ENCODE measurements at regions not wholly inside any gene's neighbourhood (a gene's known extent, or its start where the extent isn't known, plus 50 kb on each side); places are given as distances from the start of the nearest gene placed in this dataset.

DNA sequence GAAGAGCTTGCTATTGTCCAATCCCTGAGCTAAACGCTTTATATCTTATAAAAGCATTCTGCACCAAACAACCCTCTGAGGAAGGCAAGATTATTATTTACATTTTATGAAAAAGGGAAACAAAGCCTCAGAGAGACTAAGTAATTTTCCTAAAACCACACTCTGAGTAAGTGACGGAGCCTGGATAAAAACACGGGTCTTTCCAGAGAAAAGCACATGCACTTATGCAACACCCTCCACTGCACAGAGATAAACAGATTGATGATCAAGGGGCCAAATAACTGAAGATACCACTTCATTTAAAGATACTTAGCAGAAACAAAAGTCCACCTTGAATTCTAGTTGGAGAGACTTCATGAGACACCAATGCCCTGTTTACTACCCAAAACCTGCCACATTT, 214.7 kb upstream of the PDE10A start:
- H3K27ac ChIP-seq: no peak overlapping the region
- TF ChIP-seq, protein P1, sequence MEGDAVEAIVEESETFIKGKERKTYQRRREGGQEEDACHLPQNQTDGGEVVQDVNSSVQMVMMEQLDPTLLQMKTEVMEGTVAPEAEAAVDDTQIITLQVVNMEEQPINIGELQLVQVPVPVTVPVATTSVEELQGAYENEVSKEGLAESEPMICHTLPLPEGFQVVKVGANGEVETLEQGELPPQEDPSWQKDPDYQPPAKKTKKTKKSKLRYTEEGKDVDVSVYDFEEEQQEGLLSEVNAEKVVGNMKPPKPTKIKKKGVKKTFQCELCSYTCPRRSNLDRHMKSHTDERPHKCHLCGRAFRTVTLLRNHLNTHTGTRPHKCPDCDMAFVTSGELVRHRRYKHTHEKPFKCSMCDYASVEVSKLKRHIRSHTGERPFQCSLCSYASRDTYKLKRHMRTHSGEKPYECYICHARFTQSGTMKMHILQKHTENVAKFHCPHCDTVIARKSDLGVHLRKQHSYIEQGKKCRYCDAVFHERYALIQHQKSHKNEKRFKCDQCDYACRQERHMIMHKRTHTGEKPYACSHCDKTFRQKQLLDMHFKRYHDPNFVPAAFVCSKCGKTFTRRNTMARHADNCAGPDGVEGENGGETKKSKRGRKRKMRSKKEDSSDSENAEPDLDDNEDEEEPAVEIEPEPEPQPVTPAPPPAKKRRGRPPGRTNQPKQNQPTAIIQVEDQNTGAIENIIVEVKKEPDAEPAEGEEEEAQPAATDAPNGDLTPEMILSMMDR (IDR thresholded peaks at IDR 0.05): no peak
- TF ChIP-seq ZFX (IDR thresholded peaks at IDR 0.05; ENCODE audit: borderline replicate concordance): no peak

DNA sequence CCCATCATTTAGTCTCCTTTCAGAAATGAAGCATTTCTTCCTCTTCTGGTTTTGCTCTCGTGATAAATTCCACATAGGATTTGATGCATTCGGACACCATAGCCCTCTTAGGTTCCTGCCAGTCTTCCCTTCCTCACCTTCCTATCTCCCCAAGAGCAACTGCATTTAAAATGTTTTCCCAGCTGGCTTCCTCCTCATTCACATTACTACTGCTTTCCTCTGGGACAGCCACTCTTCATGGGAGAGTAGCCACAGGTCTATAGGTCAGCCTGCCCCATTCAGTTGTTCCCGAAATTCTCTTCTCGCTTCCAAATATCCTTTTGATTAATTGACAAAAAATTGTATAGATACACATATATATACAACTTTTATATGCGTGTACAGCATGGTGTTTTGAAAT, 214.2 kb upstream of the PDE10A start:
- TF ChIP-seq ZFX (IDR thresholded peaks at IDR 0.05; ENCODE audit: borderline replicate concordance): no peak
- TF ChIP-seq, protein P1 (IDR thresholded peaks at IDR 0.05): no peak
- no peak overlapping the region for H3K27ac ChIP-seq

DNA sequence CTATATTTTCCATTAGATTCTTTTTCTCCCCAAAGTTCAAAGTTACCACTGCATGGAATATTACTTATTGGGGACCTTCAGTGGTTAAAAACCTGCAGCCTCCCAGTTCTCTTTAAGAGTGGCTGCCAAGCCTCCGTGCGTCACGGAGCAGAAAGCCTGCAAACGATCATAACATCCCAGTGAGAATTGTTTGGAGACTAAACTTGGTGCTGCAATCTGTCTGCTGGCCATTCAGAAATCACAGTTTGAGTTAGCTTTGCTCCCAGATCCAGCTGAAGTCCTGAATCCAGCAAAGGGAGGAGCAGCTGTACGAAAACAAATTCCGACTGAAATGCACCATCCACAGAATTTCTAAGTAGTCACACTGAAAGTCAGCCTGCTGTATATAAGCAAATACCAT, 213.5 kb upstream of the PDE10A start:
- TF ChIP-seq, protein P1 (IDR thresholded peaks at IDR 0.05): no peak
- TF ChIP-seq ZFX (IDR thresholded peaks at IDR 0.05; ENCODE audit: borderline replicate concordance): no peak
- no peak overlapping the region for H3K27ac ChIP-seq

DNA sequence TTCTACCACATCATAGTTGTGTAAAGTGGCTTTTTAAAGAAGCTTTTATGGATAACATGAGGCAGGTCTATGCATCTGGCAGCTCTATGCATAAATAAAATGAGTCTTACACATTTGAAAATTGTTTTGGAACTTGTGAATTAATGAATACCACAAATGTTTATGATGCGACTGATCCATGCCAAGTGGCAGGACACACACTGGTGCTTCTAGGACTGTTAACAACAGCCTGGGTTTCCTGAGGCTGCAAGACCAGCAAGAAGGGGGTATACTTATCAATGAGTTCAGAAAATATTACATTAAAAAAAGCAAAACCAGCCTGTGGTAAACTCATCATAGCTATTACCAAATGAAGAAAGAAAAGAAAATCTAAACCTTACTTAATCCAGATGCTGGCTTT, 212.9 kb upstream of the PDE10A start:
- H3K27ac ChIP-seq: no peak overlapping the region
- no peak for TF ChIP-seq ZFX (IDR thresholded peaks at IDR 0.05; ENCODE audit: borderline replicate concordance)
- TF ChIP-seq, protein P1 (IDR thresholded peaks at IDR 0.05): no peak

DNA sequence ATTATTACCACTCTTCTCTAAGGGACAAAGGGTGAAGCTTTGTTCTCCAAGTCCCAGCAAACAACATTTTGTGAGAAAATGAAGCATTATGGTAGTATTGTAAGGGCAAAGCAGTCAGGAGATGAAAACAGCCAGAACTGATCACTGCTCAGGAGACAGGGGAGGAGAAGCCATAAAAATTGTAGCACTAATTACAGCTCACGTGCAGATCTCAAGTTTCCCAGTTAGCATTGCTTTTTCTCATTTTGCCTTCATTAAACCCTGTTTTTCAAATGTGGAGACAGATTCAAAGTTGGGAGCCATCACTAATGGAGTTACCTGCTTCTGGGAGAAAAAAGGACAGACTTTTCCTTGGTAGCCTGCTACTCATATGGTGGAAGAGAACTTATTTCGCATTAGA, 210.9 kb upstream of the PDE10A start:
- TF ChIP-seq, protein P1 (IDR thresholded peaks at IDR 0.05): no peak
- no peak for TF ChIP-seq ZFX (IDR thresholded peaks at IDR 0.05; ENCODE audit: borderline replicate concordance)

DNA sequence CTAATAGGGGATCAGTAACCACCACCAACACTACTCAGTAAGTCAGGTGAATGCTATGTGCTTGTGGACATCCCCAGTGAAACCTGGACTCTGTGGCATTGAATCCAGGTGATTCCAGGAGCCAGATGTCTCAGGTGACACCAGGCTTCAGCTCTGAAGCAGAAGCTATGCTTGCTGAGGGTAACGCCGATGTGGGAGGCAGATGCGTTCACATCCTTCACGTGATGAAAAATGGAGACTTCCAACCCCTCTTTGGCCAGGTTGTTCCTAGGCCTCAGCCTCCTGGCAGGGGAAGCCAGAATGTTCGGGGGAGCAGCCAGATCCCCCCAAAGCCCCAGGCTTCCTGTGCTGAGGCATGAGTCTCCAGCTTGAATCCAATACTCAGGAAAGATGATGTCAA, 209.8 kb upstream of the PDE10A start:
- TF ChIP-seq, protein P1 (IDR thresholded peaks at IDR 0.05): no peak
- no peak for TF ChIP-seq ZFX (IDR thresholded peaks at IDR 0.05; ENCODE audit: borderline replicate concordance)
- no peak overlapping the region for H3K27ac ChIP-seq

More for the DNA sequence above, 210.9 kb upstream of the PDE10A start:
- H3K27ac ChIP-seq: no peak overlapping the region

DNA sequence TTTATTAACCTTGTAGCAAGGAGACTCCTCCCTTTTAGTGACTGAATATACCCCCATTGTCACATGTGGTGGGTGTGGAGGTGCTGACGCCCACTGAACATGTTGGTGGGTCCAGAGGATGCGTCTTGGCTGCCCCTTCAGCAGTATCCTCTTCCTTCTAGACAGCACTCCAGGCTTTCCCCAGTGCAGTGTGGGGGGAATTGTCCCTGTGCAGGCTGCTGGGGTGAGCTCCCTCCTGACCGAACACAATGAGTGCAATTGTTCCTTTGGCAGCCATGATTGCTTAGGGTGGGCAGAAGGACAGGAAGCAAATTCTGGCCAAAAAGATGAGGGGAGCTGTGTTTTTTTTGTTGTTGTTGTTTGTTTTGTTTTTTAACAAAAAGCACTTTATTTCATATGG, 209.3 kb upstream of the PDE10A start:
- TF ChIP-seq, protein P1 (IDR thresholded peaks at IDR 0.05): no peak
- TF ChIP-seq ZFX (IDR thresholded peaks at IDR 0.05; ENCODE audit: borderline replicate concordance): no peak
- H3K27ac ChIP-seq: no peak overlapping the region
